Hematopoietic multipotent progenitor cell treated with erythropoietin and hydrocortisone succinate and interleukin-3 and kit ligand, for 15 days (in vitro differentiated cells): ENCODE measurements at regions not wholly inside any gene's neighbourhood (a gene's known extent, or its start where the extent isn't known, plus 50 kb on each side); places are given as distances from the start of the nearest gene placed in this dataset.

Experiments
- DNase-seq: peaks from one replicate; pipeline ENCODE4 v3.0.0-alpha.2; 2015; ENCODE audit warnings: low spot score

DNA sequence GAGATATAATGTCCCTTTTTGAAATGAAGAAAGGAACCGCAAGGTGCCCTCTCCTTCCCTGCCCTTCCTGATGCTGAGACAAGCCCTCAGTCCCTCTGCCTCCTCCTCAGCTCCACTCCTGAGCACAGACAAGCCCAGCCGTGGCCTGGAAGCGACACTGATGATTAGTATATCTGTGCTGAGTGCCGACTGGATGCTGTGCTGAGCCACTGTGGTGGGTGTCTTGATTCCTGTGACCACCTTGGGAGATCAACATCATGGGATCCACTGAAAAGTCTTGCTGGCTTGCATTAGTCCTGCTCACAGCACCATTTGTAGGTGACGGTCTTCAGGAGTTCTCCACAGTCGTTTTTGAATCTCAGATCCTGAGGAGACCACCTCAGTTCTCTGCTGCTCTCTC, 59.5 kb upstream of the HGFAC start:
- no peak for DNase-seq

DNA sequence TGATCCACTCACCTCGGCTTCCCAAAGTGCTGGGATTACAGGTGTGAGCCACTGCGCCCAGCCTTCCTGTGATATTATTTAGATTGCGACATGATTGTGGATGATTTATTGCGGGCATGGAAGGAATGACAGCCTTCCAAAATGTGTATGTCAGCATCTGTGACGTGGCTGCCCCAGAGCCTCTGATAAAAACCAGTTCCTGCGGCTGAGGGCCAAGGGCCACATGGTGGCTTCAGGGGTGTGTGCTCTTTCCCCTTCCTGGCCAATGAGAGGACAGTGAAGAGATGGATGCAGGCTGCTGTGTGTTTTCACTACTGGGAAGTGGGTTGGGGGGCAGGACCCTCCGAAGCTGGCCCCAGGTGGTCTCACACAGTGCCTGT, 57.4 kb upstream of the HGFAC start:
- no peak for DNase-seq

DNA sequence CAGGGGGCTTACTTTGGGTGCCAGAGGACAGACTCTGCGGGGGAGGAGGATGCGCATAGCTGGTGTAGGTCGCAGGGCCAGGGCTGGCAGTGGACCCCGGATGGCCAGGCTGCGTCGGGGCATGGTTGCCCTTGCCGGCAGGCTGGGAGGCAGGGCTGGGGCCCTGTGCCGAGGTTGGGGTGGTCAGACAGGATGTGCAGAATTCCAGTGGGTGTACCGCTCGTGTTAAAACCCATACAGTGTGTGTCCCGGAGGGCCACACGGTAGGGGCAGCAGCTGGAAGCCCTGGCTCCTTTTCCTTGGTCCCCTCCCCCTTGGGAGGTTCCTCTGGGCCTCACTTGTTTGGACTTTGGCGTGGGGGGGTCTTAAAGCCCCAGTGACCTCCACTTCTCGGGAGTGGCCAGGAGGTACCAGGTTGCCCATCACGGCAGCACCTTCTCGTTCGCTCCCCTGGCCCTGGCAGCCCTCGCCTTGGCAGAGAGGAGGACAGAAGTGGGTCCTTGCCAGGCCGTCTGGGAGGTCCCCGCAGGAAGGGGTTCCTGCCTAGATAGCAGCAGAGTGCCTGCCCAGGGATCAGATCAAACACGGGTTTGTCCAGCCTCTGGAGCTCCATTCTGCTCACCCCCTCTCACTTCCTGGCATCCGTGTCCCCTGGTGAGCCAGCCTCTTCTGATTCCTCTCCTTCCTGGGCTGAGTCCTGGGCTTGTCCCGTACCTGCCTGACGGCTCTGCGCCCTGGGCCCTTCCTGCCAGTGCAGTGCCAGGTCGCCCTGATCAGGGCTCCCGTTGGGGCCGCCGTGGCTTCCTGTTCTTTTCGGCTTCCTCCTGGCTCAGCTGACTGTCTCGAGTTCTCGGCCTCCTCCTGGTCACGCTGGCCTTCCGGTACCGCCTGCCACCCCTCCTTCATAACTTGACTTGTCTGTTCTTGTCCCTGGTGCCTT, 56.7 kb upstream of the HGFAC start:
- no peak for DNase-seq

DNA sequence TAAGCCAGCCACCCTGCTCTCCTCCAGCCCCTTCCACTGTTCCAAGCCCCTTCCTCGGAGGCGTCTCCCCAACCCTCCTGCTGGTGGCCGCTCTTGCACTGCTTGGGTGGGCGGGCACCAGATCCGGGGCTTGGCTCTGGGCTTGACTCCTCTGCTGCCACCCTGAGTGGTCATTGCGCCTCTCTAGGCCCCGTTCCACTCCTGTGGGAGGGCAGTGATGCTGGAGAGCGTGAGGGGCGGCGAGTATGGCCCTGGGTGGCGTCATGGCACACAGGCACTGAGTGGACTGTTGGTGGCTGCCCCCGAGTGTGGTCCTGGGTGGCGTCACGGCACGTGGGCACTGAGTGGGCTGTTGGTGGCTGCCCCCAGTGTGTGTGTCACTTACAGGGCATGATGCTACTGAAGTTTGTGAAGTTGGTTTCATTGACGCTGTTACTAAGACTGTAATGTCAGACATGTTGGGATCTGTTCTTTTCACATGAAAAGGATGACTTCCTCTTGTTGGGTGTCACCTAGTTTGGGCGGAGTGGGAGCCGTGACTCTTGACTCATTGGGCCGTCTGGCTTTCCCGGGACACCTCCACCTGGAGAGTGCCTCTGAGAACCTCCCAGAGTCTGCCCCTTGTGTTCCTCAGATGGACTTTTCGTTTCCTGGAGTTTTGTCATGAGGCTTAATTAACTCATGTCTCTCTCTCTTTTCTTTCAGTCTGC, 55.9 kb upstream of the HGFAC start:
- DNase-seq, result no peak

DNA sequence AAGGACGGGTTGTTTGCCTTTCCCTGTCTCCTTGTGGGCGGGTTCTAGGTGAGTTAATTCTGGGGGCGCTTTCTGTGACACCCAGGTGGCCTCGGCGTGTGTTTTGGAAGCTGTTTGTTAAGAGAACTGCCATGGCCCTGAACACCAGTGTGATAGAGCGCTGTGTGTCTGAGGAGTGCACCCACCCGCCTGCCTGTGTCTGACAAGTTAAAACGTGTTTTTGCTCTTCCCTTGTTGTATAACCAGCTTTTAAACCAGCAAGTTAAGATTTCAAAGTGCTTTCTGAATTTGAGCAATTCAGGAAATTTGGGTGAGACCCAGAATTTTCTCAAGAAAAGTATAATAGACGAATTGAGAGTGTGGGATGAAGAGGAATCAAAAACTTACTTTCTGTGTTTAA, 55.2 kb upstream of the HGFAC start:
- no peak for DNase-seq

DNA sequence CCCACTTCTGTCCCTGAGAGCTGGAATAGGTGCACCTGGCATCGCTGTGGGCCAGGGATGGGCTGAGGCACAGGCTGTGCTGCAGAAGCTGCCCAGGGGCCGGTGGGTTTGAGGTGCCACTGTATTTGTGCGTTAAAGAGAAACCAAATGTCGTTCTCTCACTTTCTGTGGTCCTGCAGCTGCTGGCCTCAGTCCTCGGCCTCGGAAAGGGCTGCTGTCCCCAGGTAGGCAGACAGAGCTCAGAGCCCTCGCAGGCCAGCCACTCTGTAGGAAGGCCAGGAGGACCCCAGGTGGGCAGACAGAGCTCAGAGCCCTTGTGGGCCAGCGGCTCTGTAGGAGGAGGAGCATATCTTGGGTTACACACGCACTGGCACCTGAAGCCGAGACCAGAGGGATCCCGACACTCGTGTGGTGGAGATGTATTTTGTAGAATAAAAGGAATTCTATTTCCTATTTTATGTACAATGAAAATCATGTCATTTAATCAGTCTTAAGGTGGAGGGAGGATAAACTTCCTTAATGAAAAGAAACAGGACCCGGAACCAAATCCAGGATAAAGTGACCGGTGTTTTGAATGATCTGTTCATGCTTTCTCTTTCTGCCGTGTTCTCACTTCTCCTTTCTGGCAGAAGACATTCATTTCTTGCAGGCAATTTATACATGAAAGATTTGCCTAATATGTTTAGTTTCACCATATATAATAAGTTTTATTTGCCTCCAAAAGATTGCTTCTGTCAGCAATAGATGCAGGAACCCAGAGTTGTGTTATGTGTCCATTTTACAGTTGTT, 54.4 kb upstream of the HGFAC start:
- no peak for DNase-seq

DNA sequence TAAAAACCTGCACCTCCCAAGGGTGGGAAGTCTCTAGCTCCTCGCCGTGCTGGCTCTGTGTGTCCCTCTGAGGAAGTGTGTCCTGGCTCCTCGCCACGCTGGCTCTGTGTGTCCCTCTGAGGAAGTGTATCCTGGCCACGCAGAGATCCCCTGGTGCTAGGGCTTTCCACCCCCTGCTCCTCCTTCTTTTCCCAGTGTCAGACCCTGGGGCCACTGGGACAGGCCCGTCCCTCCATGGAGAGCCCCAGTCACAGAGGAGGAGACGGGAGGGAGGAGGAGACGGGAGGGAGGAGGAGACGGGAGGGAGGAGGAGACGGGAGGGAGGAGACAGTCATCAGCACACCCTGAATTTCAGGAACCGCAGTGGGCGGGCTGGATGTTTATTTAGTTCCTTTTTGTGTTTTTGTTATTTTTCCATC, 53.8 kb upstream of the HGFAC start:
- no peak for DNase-seq

DNA sequence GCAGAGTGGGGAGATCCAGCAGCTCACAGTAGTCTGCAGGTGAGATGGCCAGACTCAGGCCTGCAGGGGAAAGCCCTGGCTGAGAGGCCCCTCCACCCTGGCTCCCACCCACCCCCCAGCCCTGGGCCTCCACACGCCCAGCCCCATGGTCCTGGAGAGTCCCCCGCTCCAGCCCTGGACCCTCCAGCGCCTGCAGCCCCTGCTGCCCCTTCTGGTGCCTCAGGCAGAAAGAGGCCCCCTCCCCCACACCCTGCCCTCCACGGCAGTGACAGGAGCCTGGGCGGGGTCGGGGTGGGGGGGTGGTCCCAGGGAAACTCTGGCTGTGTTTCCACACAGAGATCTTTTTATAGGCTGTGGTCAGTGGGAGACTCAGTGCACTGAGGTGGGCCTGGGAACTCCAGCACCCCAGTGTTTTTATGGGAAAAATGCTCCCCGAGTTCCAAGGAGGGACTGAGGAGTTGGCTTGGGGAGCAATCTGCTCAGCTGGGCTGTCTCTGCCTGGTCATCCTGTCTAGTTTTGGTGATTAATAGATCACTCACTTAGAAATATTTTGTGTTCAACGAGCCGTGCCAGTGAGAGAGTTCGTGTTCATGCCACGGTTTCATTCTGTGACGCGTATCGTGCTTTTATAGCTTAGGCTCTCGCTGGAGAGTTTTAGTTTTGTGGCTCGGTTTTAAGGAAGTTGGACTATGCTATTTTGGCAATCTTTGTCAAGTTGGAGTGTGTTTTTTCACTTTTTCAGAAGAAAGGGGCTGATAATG, 53.1 kb upstream of the HGFAC start:
- DNase-seq, result no peak

DNA sequence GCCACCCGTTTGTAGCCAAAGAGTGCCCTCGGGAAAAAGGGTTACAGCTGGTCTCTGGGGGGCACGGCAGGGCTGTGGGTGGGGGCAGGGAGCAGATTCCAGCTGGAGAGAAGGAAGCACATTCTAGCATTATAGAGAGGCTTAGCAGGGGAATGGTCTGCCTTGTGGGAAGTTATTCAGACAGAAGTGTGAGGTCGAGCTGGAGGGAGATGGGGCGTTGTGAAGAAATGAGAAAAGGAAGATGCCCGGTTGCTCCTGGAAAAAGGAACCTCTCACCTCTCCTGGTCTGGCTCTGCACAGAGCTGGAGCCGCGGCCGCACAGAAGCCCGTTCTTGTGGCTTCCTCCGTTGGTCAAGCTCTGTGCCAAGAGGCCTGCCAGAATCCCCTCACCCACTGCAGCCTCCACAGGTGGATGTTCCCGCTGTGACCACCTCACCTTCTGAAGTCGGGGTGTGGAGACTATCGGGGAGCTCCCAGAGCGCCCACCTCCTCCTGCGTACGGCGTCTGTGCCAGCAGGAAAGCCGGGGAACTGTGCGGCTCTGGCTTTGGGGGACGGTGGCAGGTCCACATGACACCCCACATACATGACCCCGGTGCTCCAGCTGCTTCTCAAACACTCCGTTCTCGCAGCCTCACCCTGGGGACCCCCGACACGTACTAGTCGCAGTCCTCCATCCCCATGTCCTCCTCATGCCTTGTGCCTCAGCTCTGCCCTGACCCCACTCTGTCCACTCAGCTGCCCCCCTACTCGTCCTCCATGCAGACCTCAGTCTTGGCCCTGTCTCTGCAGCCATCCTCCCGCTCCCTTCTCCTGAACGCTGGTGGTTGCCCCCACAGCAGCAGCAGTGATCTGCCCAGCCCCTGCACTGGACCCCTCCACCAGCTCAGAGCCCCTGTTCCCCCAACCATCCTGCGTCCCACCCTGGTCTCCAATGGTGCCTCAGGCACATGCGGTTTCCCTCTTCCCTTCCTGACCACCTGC, 52.2 kb upstream of the HGFAC start:
- DNase-seq, result no peak

DNA sequence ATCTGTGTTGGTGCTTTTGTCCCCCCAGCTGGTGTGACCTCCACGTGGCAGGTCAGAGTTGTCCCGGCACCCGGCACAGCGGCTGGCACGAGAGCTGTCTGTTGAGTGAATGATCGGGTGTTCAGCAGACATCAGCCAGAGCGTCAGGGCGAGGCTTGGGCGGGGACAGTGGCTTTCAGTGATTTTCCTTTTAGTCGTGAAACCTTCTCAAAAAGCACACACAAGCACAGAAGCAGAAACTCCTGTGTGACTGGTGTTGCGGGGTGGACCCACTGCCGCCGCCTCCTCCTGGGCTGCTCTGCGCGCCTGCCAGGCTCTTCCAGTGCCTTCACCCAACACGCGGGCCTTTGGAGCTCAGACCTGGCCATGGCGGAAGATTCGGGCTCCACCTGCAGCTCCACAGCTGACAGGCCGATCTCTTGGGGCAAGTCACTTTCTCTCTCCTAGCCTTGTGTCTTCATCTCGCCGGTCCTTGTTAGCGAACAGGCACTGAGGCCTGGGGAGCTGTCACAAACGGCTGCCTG, 51.4 kb upstream of the HGFAC start:
- no peak for DNase-seq

DNA sequence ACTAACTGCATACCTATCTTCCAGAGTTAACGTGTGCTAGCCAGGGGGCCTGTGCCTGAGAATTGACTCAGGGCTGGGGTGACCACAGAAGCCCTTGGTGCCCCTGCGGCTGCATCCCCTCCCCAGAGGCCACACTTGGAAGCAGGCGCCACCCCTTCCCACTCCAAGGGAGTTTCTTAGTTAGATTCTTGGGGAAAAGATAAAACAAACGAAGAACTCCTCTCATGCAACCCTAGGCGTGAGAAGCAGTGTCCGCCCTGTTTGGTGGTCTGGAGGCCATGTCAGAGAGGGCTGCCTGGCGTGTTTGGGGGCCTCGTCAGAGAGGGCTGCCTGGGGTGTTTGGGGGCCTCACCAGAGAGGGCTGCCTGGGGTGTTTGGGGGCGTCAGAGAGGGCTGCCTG, 50.3 kb upstream of the HGFAC start:
- no peak for DNase-seq
